Activated CD4-positive, alpha-beta T cell treated with anti-CD3 and anti-CD28 coated beads, Interleukin-2, amount 10 ng/mL, durations not matched to agents 7 days and 5 days (primary cell): ENCODE measurements at regions not wholly inside any gene's neighbourhood (a gene's known extent, or its start where the extent isn't known, plus 50 kb on each side); places are given as distances from the start of the nearest gene placed in this dataset.
"Not testable (repeated sequence)": the region's sequence is repeated elsewhere in the genome, so short reads cannot be mapped to it uniquely, and the experiment has no call there.

ENCODE experiments used
- CTCF ChIA-PET: fragments of 350-600 bp; sonication (Branson Sonifier 250); formaldehyde crosslinking; loops from one replicate; lab custom pipeline; 2021; ENCODE audit warnings: antibody characterized with exemption; lab: Charles Lee
- POLR2A ChIA-PET: fragments of 350-600 bp; sonication (Branson Sonifier 250); formaldehyde crosslinking; loops from one replicate; lab custom pipeline; 2021; ENCODE audit warnings: antibody characterized with exemption; lab: Charles Lee
- DNase-seq: peaks from one replicate; pipeline ENCODE4 v3.0.0-alpha.2; 2020
- H3K27ac Mint-ChIP-seq: one replicate; pipeline ENCODE4 v1.8.0; 2021; ENCODE audit warnings: mild to moderate bottlenecking, moderate library complexity, mixed read lengths
- H3K27me3 Mint-ChIP-seq: one replicate; pipeline ENCODE4 v1.8.0; 2021; ENCODE audit warnings: mixed read lengths
- H3K36me3 Mint-ChIP-seq: one replicate; pipeline ENCODE4 v1.8.0; 2021; ENCODE audit warnings: low read depth, mixed read lengths
- H3K4me1 Mint-ChIP-seq: one replicate; pipeline ENCODE4 v1.8.0; 2021; ENCODE audit warnings: mixed read lengths
- H3K4me3 Mint-ChIP-seq: one replicate; pipeline ENCODE4 v1.8.0; 2021; ENCODE audit warnings: mild to moderate bottlenecking, moderate library complexity, mixed read lengths
- H3K9me3 Mint-ChIP-seq: one replicate; pipeline ENCODE4 v1.8.0; 2021; ENCODE audit warnings: mixed read lengths

- DNase-seq, POLR2A ChIA-PET, H3K4me3 Mint-ChIP-seq, H3K36me3 Mint-ChIP-seq, H3K9me3 Mint-ChIP-seq, H3K4me1 Mint-ChIP-seq, H3K27ac Mint-ChIP-seq, CTCF ChIA-PET, H3K27me3 Mint-ChIP-seq: not testable (repeated sequence)
These were observed 58.5 kb upstream of the ABI1 start for GRCh38 chr10:26919156-26919860.

- H3K36me3 Mint-ChIP-seq = no peaks in the 10 kb centered on the region
- ChIA-PET CTCF (no interaction called here), POLR2A (no interaction called here)
- H3K4me1 Mint-ChIP-seq = no peaks in the 10 kb centered on the region
- DNase-seq = no peak
- no peak overlapping the region for H3K27ac Mint-ChIP-seq
- peaks cover 3% of the 10 kb centered on the region for H3K27me3 Mint-ChIP-seq
- H3K4me3 Mint-ChIP-seq = no peak overlapping the region
- H3K9me3 Mint-ChIP-seq = no peaks in the 10 kb centered on the region
These were observed 54.1 kb upstream of the ABI1 start for GRCh38 chr10:26914898-26915297.

GRCh38 chr10:26911811-26912461, 51.2 kb upstream of the ABI1 start:
- Mint-ChIP-seq H3K4me1 (no peaks in the 10 kb centered on the region), H3K27me3 (peaks cover 3% of the 10 kb centered on the region), H3K27ac (no peak overlapping the region), H3K9me3 (no peaks in the 10 kb centered on the region), H3K36me3 (no peaks in the 10 kb centered on the region), H3K4me3 (no peak overlapping the region)
- CTCF ChIA-PET = no interaction called here
- POLR2A ChIA-PET = no interaction called here
- DNase-seq = no peak
